Ishikawa (cell line): ENCODE measurements at regions not wholly inside any gene's neighbourhood (a gene's known extent, or its start where the extent isn't known, plus 50 kb on each side); places are given as distances from the start of the nearest gene placed in this dataset.

Source experiments
- CREB1 ChIP-seq: IDR thresholded peaks from 2 replicates; pipeline ENCODE4 v1.6.1; 2012; ENCODE audit warnings: low read depth
- EGR1 ChIP-seq: IDR thresholded peaks from 2 replicates; pipeline ENCODE4 v1.6.1; 2012
- MAX ChIP-seq: IDR thresholded peaks from 2 replicates; pipeline ENCODE4 v1.6.1; 2012
- RAD21 ChIP-seq: IDR thresholded peaks from 2 replicates; pipeline ENCODE4 v1.6.1; 2012; ENCODE audit warnings: low read depth
- REST ChIP-seq: IDR thresholded peaks from 2 replicates; pipeline ENCODE4 v1.6.1; 2012; ENCODE audit warnings: low read depth, mild to moderate bottlenecking
- TAF1 ChIP-seq: IDR thresholded peaks from 2 replicates; pipeline ENCODE4 v1.6.1; 2012; ENCODE audit warnings: low read depth, mild to moderate bottlenecking

- TF ChIP-seq CREB1 (no peak), TAF1 (no peak), REST (no peak), EGR1 (no peak), MAX (no peak), RAD21 (no peak)
Measured at GRCh38 chr11:112412383-112412782, 151.7 kb upstream of the PLET1 start.
